GM19328 (cell line): ENCODE measurements at regions not wholly inside any gene's neighbourhood (a gene's known extent, or its start where the extent isn't known, plus 50 kb on each side); places are given as distances from the start of the nearest gene placed in this dataset.
"Not testable (repeated sequence)": the region's sequence is repeated elsewhere in the genome, so short reads cannot be mapped to it uniquely, and the experiment has no call there.

Experiments used
- ATAC-seq: cut with Tn5 transposase; IDR thresholded peaks from one replicate; pipeline ENCODE4 v1.9.1; 2021; ENCODE audit warnings: mild to moderate bottlenecking, moderate library complexity; ENCODE audit not compliant: unreplicated experiment

DNA sequence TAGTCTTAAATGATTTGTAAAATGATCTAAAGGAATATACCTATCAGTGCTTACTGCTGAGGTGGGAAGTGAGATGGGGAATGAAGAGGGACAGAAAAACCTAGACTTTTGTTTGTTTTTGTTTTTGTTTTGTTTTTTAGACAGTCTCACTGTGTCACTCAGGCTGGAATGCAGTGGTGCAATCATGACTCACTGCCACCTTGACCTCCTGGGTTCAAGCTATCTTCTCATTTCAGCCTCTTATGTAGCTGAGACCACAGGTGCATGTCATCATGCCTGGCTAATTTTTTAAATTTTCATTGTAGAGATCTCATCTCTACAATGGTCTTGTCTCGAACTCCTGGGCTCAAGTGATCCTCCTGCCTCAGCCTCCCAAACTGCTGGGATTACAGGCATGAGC is 116.4 kb upstream of the SEM1 start:
- no peak for ATAC-seq

GRCh38 chr7:96827701-96828100 is 118.1 kb upstream of the SEM1 start:
- ATAC-seq, result no peak

- ATAC-seq, result not testable (repeated sequence)
Measured at GRCh38 chr7:96829121-96829520, 119.5 kb upstream of the SEM1 start.

GRCh38 chr7:96831446-96831845 is 121.8 kb upstream of the SEM1 start:
- no peak for ATAC-seq

- no peak for ATAC-seq
Measured at GRCh38 chr7:96832092-96832662, 122.5 kb upstream of the SEM1 start.

- ATAC-seq, result no peak
Measured at GRCh38 chr7:96833676-96834453, 124.2 kb upstream of the SEM1 start.

DNA sequence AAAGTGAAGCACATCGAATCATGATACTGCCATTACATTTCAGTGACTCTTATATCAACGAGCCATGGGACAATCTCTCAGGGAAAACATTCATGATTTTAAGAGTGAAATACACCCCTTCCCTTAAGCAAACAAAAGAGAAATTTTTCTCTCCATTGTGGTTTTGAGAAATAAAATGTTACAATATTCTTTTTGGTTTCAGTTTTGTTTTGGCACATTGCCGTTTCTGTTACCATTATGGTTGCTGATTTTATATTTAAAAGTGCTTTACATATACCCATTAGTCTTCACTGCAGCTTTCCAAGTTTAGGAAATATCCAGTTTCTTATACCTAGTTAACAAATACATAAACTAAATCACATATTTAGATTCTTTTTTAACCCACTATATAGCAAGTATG is 126.8 kb upstream of the SEM1 start:
- no peak for ATAC-seq

- ATAC-seq, result peak; percentile 82
Measured at GRCh38 chr7:96837593-96837992, 127.9 kb upstream of the SEM1 start.

DNA sequence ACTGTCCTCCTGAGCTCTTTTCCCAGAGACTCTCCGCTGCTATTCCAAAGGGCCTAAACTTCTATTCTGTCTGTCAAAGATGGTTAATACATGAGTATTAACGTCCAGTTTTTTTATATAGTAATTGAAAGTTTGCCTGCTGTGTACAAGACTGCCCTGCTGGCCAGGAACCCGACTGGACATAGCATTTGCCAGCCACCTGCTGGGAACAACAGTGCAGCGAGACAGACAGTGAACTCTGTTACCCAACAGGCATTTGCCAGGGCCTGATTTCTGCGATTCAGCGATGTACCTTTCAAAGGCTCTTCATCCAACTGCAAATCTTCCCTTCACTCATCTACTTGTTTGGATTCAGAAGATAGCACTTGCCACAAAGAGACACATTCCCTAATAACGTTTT is 128.8 kb upstream of the SEM1 start:
- no peak for ATAC-seq

DNA sequence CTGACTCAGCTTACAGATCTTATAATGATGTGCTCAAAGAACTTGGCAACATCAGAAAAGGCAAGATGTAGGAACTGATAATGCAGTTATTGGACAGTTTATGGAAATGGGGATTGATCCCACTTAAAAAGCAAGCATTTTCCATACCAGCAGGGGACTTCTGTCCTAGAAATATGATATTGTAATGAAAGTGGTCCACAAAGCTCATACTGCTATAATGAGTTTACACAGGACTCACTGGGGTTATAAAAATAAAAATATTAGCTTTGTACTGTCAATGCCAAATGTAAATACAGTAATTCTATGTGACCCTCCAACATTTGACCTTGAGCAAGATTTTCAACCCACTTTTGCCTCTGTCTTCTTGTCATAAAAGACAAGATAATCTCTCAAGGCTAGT is 145.5 kb upstream of the SEM1 start:
- ATAC-seq, result no peak

GRCh38 chr7:96855691-96856090 is 146.0 kb upstream of the SEM1 start:
- ATAC-seq, result no peak

DNA sequence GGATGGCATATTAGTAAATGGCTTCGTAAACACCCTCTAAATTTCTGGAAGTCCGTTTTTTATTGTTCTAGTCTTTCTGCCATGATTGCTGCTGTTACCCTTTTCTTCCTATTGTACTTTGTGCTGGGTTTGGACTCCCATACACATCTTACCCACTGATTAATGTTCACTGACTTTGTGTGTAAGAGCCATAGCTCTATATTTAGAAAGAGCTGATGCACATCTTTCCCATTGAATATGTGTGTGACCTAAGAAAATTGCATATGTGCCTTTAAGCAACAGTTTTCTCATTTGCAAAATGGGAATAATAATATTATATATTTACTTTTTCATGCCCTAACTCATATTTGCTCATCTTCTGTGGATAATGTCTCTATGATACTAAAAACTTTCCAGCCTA is 135.8 kb upstream of the DLX6 start:
- no peak for ATAC-seq

DNA sequence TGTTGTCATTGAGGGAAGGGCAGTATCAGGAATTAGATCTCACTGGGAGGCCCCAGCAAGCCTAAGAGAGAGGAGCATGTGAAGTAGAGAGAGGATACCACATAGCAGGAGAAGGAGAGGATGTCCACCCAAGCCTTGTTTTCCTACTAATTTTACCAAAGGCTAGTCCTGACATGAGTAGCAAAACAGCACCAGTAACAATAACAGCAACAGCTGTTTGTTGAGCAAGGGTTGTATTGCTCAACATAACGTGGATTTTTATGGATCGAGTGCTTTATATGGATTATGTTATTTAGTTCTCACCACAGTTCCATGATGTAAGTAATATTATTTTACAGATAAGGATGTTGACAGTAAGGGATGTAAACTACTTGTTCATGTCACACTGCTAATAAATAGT is 135.2 kb upstream of the DLX6 start:
- no peak for ATAC-seq

- no peak for ATAC-seq
Measured at GRCh38 chr7:96870934-96871333, 134.4 kb upstream of the DLX6 start.

GRCh38 chr7:96887426-96887825 is 117.9 kb upstream of the DLX6 start:
- no peak for ATAC-seq

- no peak for ATAC-seq
Measured at GRCh38 chr7:96899108-96899507, 106.2 kb upstream of the DLX6 start.

- ATAC-seq, result no peak
Measured at GRCh38 chr7:96901822-96902445, 103.4 kb upstream of the DLX6 start.

- ATAC-seq, result no peak
Measured at GRCh38 chr7:96903906-96904305, 101.4 kb upstream of the DLX6 start.

DNA sequence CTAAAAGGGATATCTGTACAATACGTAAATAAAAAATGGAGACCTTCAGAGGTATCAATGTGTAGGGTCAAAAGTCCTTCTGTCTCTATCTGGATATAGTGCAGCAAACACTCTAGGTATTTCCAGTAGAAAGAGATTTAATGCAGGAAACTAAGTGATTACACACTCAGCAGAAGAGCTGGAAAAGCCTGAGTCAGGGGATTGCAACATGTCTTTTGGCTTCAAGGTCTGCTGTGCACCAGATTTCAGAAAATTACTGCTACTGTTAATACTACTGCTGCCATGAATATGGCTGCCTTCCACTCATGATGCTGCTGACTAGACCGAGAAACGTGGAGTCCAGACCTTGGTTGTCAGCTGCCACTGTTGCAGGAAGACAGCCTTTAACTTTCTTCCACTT is 94.9 kb upstream of the DLX6 start:
- ATAC-seq, result no peak

- no peak for ATAC-seq
Measured at GRCh38 chr7:96915029-96915428, 90.3 kb upstream of the DLX6 start.

DNA sequence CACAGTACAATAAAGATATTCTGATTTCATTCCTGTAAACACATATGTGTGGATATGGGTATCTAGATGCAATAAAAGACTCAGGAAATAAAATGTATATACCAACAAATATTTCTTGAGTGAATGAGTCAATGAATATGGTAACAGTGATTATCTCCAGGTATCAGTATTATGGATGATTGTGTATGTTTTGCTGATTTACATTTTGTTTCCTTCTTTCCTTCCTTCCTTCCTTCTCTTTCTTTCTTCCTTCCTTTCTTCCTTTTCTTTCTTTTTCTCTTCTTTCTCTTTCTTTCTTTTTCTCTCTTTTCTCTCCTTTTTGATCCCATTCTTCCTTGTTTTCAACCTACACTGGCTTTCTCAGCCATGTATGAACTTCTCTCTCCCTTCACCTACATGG is 85.3 kb upstream of the DLX6 start:
- no peak for ATAC-seq

DNA sequence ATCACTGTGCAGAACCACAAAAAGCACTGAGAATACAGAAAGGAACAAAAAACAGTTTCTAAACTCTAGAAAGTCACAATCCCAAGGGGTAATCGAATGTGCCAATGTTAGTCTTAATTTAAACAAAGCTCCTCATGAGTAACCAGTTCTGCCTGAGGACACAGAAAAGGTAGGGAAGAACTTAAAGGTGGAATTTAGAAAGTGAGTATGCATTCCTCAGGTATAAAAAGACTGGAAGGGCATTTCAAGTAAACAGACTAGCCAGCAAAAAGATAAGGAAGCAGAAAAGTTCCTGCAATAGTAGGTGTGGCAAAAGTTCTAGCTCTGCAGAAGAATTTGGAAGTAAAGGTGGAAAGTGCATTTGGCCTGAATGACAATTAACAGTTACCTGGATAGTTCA is 84.6 kb upstream of the DLX6 start:
- ATAC-seq, result no peak
